DOHH2 (cell line): ENCODE measurements at regions not wholly inside any gene's neighbourhood (a gene's known extent, or its start where the extent isn't known, plus 50 kb on each side); places are given as distances from the start of the nearest gene placed in this dataset.

Source experiments
- H3F3A ChIP-seq: fragments of 200-600 bp; sonication (generic), shearing (Covaris generic); 2 replicates; pipeline ENCODE4 v1.6.0; 2016; ENCODE audit warnings: antibody characterized with exemption, mild to moderate bottlenecking; ENCODE audit not compliant: control insufficient read depth, insufficient read depth
- H3K27ac ChIP-seq: fragments of 200-600 bp; sonication (generic); 2 replicates; pipeline ENCODE4 v1.5.1; 2014; ENCODE audit warnings: low read depth, mild to moderate bottlenecking, low read length, moderate library complexity
- H3K27me3 ChIP-seq: fragments of 200-600 bp; sonication (generic); 2 replicates; pipeline ENCODE4 v1.6.1; 2014; ENCODE audit warnings: mild to moderate bottlenecking, low read length, mixed read lengths; ENCODE audit not compliant: control insufficient read depth
- H3K36me3 ChIP-seq: fragments of 200-600 bp; sonication (generic); 2 replicates; pipeline ENCODE4 v1.6.1; 2014; ENCODE audit warnings: mild to moderate bottlenecking, low read length, moderate library complexity, mixed read lengths; ENCODE audit not compliant: control insufficient read depth
- H3K4me1 ChIP-seq: fragments of 200-600 bp; sonication (generic); 2 replicates; pipeline ENCODE4 v1.6.1; 2014; ENCODE audit warnings: mild to moderate bottlenecking, low read length, mixed read lengths; ENCODE audit not compliant: control insufficient read depth
- H3K4me2 ChIP-seq: fragments of 200-600 bp; sonication (generic); 2 replicates; pipeline ENCODE4 v1.6.0; 2014; ENCODE audit warnings: mild to moderate bottlenecking, low read length, moderate library complexity
- H3K4me3 ChIP-seq: fragments of 200-600 bp; sonication (generic); 2 replicates; pipeline ENCODE4 v1.5.1; 2014; ENCODE audit warnings: mild to moderate bottlenecking, low read length, mixed read lengths
- H3K79me2 ChIP-seq: fragments of 200-600 bp; sonication (generic); 2 replicates; pipeline ENCODE4 v1.6.1; 2014; ENCODE audit warnings: mild to moderate bottlenecking, low read length, mixed read lengths; ENCODE audit not compliant: control insufficient read depth
- H3K9me2 ChIP-seq: fragments of 200-600 bp; sonication (generic); replicated peaks from 2 replicates; pipeline ENCODE4 v1.6.1; 2014; ENCODE audit warnings: mild to moderate bottlenecking, low read length, mixed read lengths; ENCODE audit not compliant: control insufficient read depth
- H3K9me3 ChIP-seq: fragments of 200-600 bp; sonication (generic); 2 replicates; pipeline ENCODE4 v1.6.1; 2014; ENCODE audit warnings: antibody characterized with exemption, low read length, mixed read lengths; ENCODE audit not compliant: control insufficient read depth, insufficient read depth
- H4K20me1 ChIP-seq: fragments of 200-600 bp; sonication (generic); 2 replicates; pipeline ENCODE4 v1.6.0; 2014; ENCODE audit warnings: low read depth, mild to moderate bottlenecking, antibody characterized with exemption, low read length, moderate library complexity; ENCODE audit not compliant: control insufficient read depth, insufficient read depth
- CTCF ChIP-seq: fragments of 200-600 bp; sonication (generic); IDR thresholded peaks from one replicate; pipeline ENCODE4 v1.5.1; 2014; ENCODE audit warnings: antibody characterized with exemption, mild to moderate bottlenecking, low read depth, low read length; ENCODE audit not compliant: poor library complexity, severe bottlenecking
- EZH2phosphoT487 ChIP-seq: fragments of 200-600 bp; sonication (generic); IDR thresholded peaks from 2 replicates; pipeline ENCODE4 v1.6.1; 2017; ENCODE audit warnings: borderline replicate concordance, mild to moderate bottlenecking, antibody characterized with exemption, low read length, moderate library complexity, mixed read lengths

GRCh38 chr12:45626965-45627364, 102.5 kb upstream of the ARID2 start:
- Histone ChIP-seq H3K27ac (no peak overlapping the region), H4K20me1 (no peaks in the 10 kb centered on the region), H3K4me3 (no peak overlapping the region), H3K4me1 (0 out of 2 replicates have a peak, but pooled peaks cover 3% of the 10 kb centered on the region), H3K9me2 (no peaks in the 10 kb centered on the region), H3K36me3 (no peaks in the 10 kb centered on the region), H3K4me2 (no peak overlapping the region), H3K79me2 (no peaks in the 10 kb centered on the region), H3F3A (no peaks in the 10 kb centered on the region), H3K27me3 (peaks cover 5% of the 10 kb centered on the region; the same call in 1 of the 2 replicates), H3K9me3 (no peaks in the 10 kb centered on the region)
- TF ChIP-seq CTCF (no peak), EZH2phosphoT487 (no peak)

GRCh38 chr12:45627407-45628069, 102.0 kb upstream of the ARID2 start:
- TF ChIP-seq CTCF (no peak), EZH2phosphoT487 (no peak)

GRCh38 chr12:45629292-45629691, 100.2 kb upstream of the ARID2 start:
- Histone ChIP-seq H3K4me1 (0 out of 2 replicates have a peak, but pooled peaks cover 3% of the 10 kb centered on the region), H3K27me3 (peaks cover 7% of the 10 kb centered on the region), H3K9me3 (no peaks in the 10 kb centered on the region), H3K4me2 (no peak overlapping the region), H3F3A (no peaks in the 10 kb centered on the region), H3K4me3 (no peak overlapping the region), H4K20me1 (no peaks in the 10 kb centered on the region), H3K27ac (no peak overlapping the region), H3K79me2 (no peaks in the 10 kb centered on the region), H3K9me2 (no peaks in the 10 kb centered on the region), H3K36me3 (no peaks in the 10 kb centered on the region)
- TF ChIP-seq EZH2phosphoT487 (no peak), CTCF (no peak)

More at GRCh38 chr12:45627407-45628069, 102.0 kb upstream of the ARID2 start:
- Histone ChIP-seq H3K4me1 (0 out of 2 replicates have a peak, but pooled peaks cover 3% of the 10 kb centered on the region), H3K9me3 (no peaks in the 10 kb centered on the region), H4K20me1 (no peaks in the 10 kb centered on the region), H3K27ac (no peak overlapping the region), H3K4me3 (no peak overlapping the region), H3K9me2 (no peaks in the 10 kb centered on the region), H3K27me3 (peaks cover 5% of the 10 kb centered on the region; the same call in 1 of the 2 replicates), H3K79me2 (no peaks in the 10 kb centered on the region), H3K36me3 (no peaks in the 10 kb centered on the region), H3F3A (no peaks in the 10 kb centered on the region), H3K4me2 (no peak overlapping the region)
